ENCODE measurements at regions not wholly inside any gene's neighbourhood (a gene's known extent, or its start where the extent isn't known, plus 50 kb on each side); places are given as distances from the start of the nearest gene placed in this dataset.
A peak's percentile ranks its signal among the peaks of the same experiment; 100 is the strongest.
"Not testable (repeated sequence)": the region's sequence is repeated elsewhere in the genome, so short reads cannot be mapped to it uniquely, and the experiment has no call there.

DNA sequence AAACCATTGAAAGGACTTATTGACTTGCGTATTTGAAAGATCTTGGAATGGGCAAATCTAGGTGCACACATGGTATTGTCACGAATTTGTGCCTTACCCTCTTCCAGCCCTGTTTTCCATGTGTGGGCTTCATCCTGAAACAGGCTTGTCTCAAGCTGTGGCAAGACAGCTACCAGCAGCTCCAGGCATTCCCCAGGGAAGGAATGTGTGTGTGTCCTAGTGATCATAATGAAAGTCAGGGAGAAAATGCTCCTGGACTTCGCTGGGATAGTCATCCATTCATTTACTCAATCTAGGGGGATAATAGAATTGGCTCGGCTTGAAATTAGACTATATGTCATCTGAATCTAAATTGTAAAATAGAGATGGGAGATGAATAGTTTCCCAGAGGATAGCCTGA is 676.2 kb downstream of the CBLN4 start:
- H3K27ac ChIP-seq: no peak overlapping the region

DNA sequence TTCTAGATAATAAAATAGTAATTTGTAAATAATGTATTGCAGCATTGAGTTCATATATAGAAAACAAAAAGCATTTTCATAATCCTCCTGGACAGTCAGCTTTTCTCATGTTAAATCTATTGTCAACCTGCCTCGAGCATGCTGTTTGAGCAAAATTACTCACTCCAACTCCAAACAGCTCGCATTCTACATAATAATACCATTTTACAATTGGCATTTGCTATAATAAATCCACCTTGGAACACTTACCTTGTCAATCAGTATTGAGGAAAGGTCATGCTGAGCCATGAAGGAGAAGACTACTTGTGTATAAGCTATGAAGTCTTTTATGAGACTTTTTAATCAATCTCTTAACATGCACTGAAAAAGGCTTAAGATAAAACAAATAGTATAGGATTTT is 682.6 kb downstream of the CBLN4 start:
- no peaks in the 10 kb centered on the region for H3K27me3 ChIP-seq
- no peak overlapping the region for H3K27ac ChIP-seq
- no peak overlapping the region for H3K4me2 ChIP-seq
- no peaks in the 10 kb centered on the region for H4K20me1 ChIP-seq
- H3K9ac ChIP-seq: no peak overlapping the region
- H3K4me3 ChIP-seq: no peak overlapping the region
- H3K36me3 ChIP-seq: no peaks in the 10 kb centered on the region
- H3K9me3 ChIP-seq (replicated peaks in 1 of 11): no peaks in the 10 kb centered on the region
- no peak for TF ChIP-seq Cebpa-rat (IDR thresholded peaks at IDR 0.05)
- H3K4me1 ChIP-seq: no peaks in the 10 kb centered on the region

More for the DNA sequence above, 676.2 kb downstream of the CBLN4 start:
- Histone ChIP-seq H3K9me3 (replicated peaks in 1 of 11) (no peaks in the 10 kb centered on the region), H4K20me1 (no peaks in the 10 kb centered on the region), H3K36me3 (no peaks in the 10 kb centered on the region), H3K9ac (no peak overlapping the region), H3K27me3 (no peaks in the 10 kb centered on the region), H3K4me1 (no peaks in the 10 kb centered on the region), H3K4me2 (no peak overlapping the region), H3K4me3 (no peak overlapping the region)
- TF ChIP-seq Cebpa-rat (IDR thresholded peaks at IDR 0.05): no peak

DNA sequence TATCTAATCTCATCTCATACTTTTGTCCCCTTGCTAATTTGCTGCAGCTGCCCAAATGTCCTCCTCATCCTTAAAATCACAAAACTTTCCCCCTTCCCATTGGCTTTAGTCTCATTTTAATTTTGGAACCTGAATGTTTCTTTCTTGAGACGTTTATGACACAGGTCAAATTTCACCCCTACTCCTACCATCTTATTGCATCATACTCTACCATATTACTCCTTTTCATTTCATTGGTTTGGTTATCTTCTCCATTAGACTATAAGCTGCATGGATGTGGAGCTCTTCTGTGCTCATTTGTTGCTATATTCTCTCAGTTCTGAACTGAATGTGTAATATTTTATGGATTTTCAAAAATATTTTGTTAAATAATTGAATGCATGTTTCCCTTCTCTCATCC is 688.6 kb downstream of the CBLN4 start:
- Histone ChIP-seq H3K36me3 (no peaks in the 10 kb centered on the region), H3K9me3 (replicated peaks in 1 of 11) (no peaks in the 10 kb centered on the region; a peak in 1 of 22 replicates), H4K20me1 (no peaks in the 10 kb centered on the region), H3K27me3 (no peaks in the 10 kb centered on the region), H3K4me3 (no peak overlapping the region), H3K4me2 (no peak overlapping the region), H3K27ac (no peak overlapping the region), H3K9ac (no peak overlapping the region), H3K4me1 (no peaks in the 10 kb centered on the region)
- no peak for TF ChIP-seq Cebpa-rat (IDR thresholded peaks at IDR 0.05)

DNA sequence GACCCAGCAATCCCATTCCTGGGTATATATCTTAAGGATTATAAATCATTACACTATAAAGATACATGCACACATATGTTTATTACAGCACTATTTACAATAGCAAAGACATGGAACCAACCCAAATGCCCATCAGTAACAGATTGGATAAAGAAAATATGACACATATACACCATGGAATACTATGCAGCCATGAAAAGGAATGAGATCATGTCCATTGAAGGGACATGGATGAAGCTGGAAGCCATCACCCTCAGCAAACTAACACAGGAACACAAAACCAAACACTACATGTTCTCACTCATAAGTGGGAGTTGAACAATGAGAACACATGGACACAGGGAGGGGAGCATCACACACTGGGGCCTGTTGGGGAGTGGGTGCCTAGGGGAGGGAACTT is 694.5 kb downstream of the CBLN4 start:
- not testable (repeated sequence) for H3K4me1 ChIP-seq; H4K20me1 ChIP-seq; H3K9ac ChIP-seq; H3K4me3 ChIP-seq; H3K9me3 ChIP-seq (replicated peaks in 1 of 11); H3K36me3 ChIP-seq; H3K4me2 ChIP-seq; H3K27ac ChIP-seq; H3K27me3 ChIP-seq

DNA sequence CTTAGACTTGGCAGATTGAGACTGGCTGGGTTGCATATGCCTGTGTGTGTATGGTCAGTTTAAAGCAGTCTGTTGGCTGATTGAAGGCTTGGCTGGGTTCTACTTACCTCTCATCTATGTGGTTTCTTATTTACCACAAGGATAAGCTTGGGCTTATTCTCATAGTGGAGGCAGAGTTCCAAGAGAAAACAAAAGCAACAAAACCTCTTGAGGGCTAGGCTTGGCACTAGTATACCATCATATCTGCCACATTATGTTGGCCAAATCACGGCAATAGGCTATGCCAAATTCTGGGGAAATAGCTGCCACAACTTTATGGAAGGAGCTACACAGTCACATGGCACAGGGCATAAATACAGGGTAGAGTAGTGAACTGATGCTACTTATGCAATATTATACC is 714.1 kb downstream of the CBLN4 start:
- no peaks in the 10 kb centered on the region for H3K27me3 ChIP-seq

DNA sequence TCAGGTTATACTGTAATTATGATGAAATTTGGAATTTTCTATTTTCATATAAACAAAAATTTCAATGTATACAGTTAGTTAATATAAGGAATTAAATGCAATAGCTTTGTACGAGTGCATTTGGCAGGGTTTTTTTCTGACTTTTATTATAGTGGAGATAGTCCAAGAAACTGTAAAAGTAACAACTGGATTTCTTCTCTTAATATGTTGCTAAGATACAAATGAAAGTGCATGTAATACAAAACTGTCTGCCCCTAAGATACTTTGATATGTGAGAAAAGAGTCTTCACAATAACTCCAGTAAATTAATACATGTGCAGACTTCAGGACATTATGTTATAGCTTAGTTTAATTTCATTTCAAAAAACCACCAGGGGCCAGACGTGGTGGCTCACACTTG is 721.4 kb downstream of the CBLN4 start:
- H3K4me3 ChIP-seq: no peak overlapping the region
- H3K36me3 ChIP-seq: no peaks in the 10 kb centered on the region
- no peak overlapping the region for H3K27ac ChIP-seq
- H3K9me3 ChIP-seq (replicated peaks in 1 of 11): no peaks in the 10 kb centered on the region
- no peaks in the 10 kb centered on the region for H3K27me3 ChIP-seq
- TF ChIP-seq Cebpa-rat (IDR thresholded peaks at IDR 0.05): no peak
- no peaks in the 10 kb centered on the region for H4K20me1 ChIP-seq
- H3K9ac ChIP-seq: no peak overlapping the region
- H3K4me1 ChIP-seq: no peaks in the 10 kb centered on the region
- H3K4me2 ChIP-seq: no peak overlapping the region

More for the DNA sequence above, 714.1 kb downstream of the CBLN4 start:
- Histone ChIP-seq H3K4me3 (no peak overlapping the region), H3K27ac (no peak overlapping the region), H3K4me2 (no peak overlapping the region), H3K9ac (no peak overlapping the region), H4K20me1 (no peaks in the 10 kb centered on the region), H3K4me1 (no peaks in the 10 kb centered on the region), H3K9me3 (replicated peaks in 1 of 11) (no peaks in the 10 kb centered on the region), H3K36me3 (no peaks in the 10 kb centered on the region)
- no peak for TF ChIP-seq Cebpa-rat (IDR thresholded peaks at IDR 0.05)

DNA sequence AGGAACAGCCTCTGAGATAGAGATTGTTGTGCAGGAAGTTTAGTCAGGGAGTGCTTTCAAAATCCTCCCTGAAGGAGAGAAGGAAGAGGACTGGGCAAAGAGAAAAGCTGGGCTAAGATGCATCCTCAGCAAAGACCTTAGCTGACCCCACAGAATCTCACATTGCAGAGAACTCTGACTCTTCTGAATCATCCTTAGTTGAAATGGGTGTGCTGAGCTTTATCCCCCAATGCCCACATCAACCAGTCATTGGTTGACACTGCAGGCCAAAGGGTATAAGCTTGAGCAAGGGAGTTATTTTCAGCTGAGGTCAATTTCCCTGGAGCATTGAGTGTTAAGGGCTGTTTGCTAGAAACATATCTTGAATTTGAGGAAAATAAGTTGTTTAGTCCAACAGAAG is 732.2 kb downstream of the CBLN4 start:
- Histone ChIP-seq H3K36me3 (no peaks in the 10 kb centered on the region), H3K4me3 (no peak overlapping the region), H3K4me2 (peak overlapping the region in 8 of 11 experiments; percentile 2 to 44 (median 30); a peak in 10 of 22 replicates), H3K27ac (no peak overlapping the region), H3K4me1 (peaks cover 0 to 33% (median 5%) of the 10 kb centered on the region in 10 experiments; a peak in 14 of 20 replicates), H4K20me1 (no peaks in the 10 kb centered on the region), H3K27me3 (no peaks in the 10 kb centered on the region), H3K9ac (no peak overlapping the region), H3K9me3 (replicated peaks in 1 of 11) (peaks cover 0 to 5% (median 0%) of the 10 kb centered on the region in 11 experiments; a peak in 1 of 22 replicates)
- TF ChIP-seq Cebpa-rat (IDR thresholded peaks at IDR 0.05): no peak

DNA sequence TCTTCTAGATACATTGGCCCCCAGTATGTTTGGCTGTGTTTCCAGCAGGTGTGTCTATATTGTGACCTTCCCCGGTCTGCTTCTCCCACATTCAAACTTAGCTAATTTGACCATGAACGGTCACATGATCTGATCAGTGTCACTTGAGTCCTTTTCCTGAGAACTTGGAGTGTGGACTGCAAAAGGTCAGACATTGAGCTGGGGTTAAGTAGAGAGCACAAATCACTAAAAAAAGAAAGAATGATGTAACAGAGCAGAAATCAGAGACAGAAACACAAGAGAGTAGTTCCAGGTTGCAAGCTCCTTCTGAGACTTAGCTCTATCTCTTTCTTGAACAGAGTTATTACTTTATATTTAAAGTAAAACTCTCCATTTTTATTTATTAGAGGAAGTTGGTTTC is 733.9 kb downstream of the CBLN4 start:
- Histone ChIP-seq H3K4me1 (peaks cover 0 to 33% (median 5%) of the 10 kb centered on the region in 10 experiments; a peak in 14 of 20 replicates), H4K20me1 (no peaks in the 10 kb centered on the region), H3K27me3 (no peaks in the 10 kb centered on the region), H3K4me3 (no peak overlapping the region), H3K27ac (no peak overlapping the region), H3K36me3 (no peaks in the 10 kb centered on the region), H3K4me2 (no peak overlapping the region), H3K9me3 (replicated peaks in 1 of 11) (peaks cover 0 to 5% (median 0%) of the 10 kb centered on the region in 11 experiments; a peak in 1 of 22 replicates), H3K9ac (no peak overlapping the region)
- no peak for TF ChIP-seq Cebpa-rat (IDR thresholded peaks at IDR 0.05)

DNA sequence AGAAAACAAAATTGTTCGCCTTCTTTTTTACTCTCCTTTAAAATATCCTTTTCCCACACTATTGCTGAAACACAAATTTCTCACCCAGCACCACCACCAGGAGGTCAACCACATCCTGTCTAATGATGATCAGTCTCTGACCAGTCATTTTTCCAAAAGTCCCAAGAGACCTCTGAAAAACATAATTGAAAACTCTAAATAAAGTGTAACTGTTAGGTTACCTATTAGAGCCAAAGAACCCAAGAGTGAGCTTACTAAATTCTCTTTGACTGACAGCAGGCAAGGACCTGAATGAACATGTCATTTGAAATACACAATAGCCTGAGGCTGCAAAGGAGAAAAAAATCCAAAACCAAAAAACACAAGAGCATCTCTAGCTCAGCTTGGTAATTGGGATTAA is 735.4 kb downstream of the CBLN4 start:
- no peak overlapping the region for H3K4me3 ChIP-seq
- no peak overlapping the region for H3K27ac ChIP-seq
- no peak for TF ChIP-seq Cebpa-rat (IDR thresholded peaks at IDR 0.05)
- H3K4me2 ChIP-seq: peak overlapping the region in 7 of 11 experiments; percentile 8 to 78 (median 30); a peak in 8 of 22 replicates
- no peak overlapping the region for H3K9ac ChIP-seq
- 0 out of 22 replicates have a peak, but pooled peaks cover 0 to 3% (median 0%) of the 10 kb centered on the region in 11 experiments for H3K9me3 ChIP-seq (replicated peaks in 1 of 11)
- H3K27me3 ChIP-seq: no peaks in the 10 kb centered on the region
- no peaks in the 10 kb centered on the region for H3K36me3 ChIP-seq
- H4K20me1 ChIP-seq: no peaks in the 10 kb centered on the region
- peaks cover 0 to 33% (median 5%) of the 10 kb centered on the region in 10 experiments; a peak in 14 of 20 replicates for H3K4me1 ChIP-seq

DNA sequence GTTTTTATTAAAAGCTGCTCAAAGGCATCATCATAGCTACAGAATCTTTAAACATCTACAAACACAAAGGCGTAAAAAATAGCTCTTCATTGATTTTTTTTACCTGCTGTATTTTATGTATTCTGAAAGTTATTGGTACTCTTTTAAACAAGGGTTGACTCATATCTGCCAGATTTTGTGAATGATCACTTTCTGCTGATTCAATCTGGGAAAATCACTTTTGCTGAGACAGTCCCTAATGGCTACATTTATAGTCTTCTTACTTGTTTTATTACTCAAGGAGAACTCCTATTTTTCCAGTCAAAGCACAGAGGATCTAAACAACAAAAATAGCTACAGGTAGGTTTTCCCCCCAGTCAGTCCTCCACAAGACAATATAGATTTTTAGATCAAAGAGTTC is 739.0 kb downstream of the CBLN4 start:
- no peaks in the 10 kb centered on the region for H4K20me1 ChIP-seq
- no peak overlapping the region for H3K4me2 ChIP-seq
- no peak overlapping the region for H3K9ac ChIP-seq
- H3K27ac ChIP-seq: no peak overlapping the region
- no peak overlapping the region for H3K4me3 ChIP-seq
- H3K36me3 ChIP-seq: no peaks in the 10 kb centered on the region
- no peaks in the 10 kb centered on the region for H3K9me3 ChIP-seq (replicated peaks in 1 of 11)
- peaks cover 0 to 20% (median 5%) of the 10 kb centered on the region in 10 experiments; a peak in 11 of 20 replicates for H3K4me1 ChIP-seq
- H3K27me3 ChIP-seq: no peaks in the 10 kb centered on the region
- no peak for TF ChIP-seq Cebpa-rat (IDR thresholded peaks at IDR 0.05)

Data from BLaER1 treated with 17β-estradiol and CSF1 and Interleukin-3, amounts not matched to agents 10 nM and 100 nM (cell line).